SK-N-SH treated with all-trans-retinoic acid at 6 μM for 48 hours (cell line): ENCODE measurements at regions not wholly inside any gene's neighbourhood (a gene's known extent, or its start where the extent isn't known, plus 50 kb on each side); places are given as distances from the start of the nearest gene placed in this dataset.

Source experiments
- ARNTL ChIP-seq: fragments of 450-650 bp; formaldehyde crosslinking; IDR thresholded peaks from 2 replicates; pipeline ENCODE4 v1.5.0; 2020; ENCODE audit warnings: low read depth, mild to moderate bottlenecking, moderate library complexity, borderline replicate concordance
- PATZ1 ChIP-seq: fragments of 250-450 bp; sonication (Bioruptor Pico); IDR thresholded peaks from 2 replicates; pipeline ENCODE4 v1.8.0; 2020; ENCODE audit warnings: mild to moderate bottlenecking, moderate library complexity, borderline replicate concordance
- ZNF565 ChIP-seq: fragments of 450-650 bp; formaldehyde crosslinking; conservative IDR thresholded peaks from 2 replicates; pipeline ENCODE4 v1.5.0; 2020; ENCODE audit warnings: low read depth, mild to moderate bottlenecking, moderate library complexity

- TF ChIP-seq ZNF565 (CRISPR knock-in tag) (no peak), PATZ1 (CRISPR knock-in tag) (no peak), ARNTL (no peak)
These were observed 110.2 kb downstream of the GNL3L start for GRCh38 chrX:54640103-54640690.
